GM10248 (cell line): ENCODE measurements at regions not wholly inside any gene's neighbourhood (a gene's known extent, or its start where the extent isn't known, plus 50 kb on each side); places are given as distances from the start of the nearest gene placed in this dataset.

Experiments
- CTCF ChIA-PET: fragments of 300-600 bp; sonication (Branson Sonifier 250); formaldehyde crosslinking; extraction: SDS; loops from one replicate; lab custom pipeline; 2021; ENCODE audit warnings: antibody characterized with exemption; lab: Yijun Ruan, JAX
- POLR2A ChIA-PET: fragments of 350-650 bp; sonication (Branson Sonifier 250); formaldehyde crosslinking; extraction: SDS; loops from one replicate; lab custom pipeline; 2020; ENCODE audit warnings: antibody characterized with exemption; lab: Yijun Ruan, JAX
- DNase-seq: peaks from one replicate; pipeline ENCODE4 v3.0.0; 2012; ENCODE audit errors: extremely low spot score
- CTCF ChIP-seq: IDR thresholded peaks from 2 replicates; pipeline ENCODE4 v1.5.1; 2012; ENCODE audit warnings: mild to moderate bottlenecking, low read depth; ENCODE audit errors: extremely low read depth, missing control alignments, control extremely low read depth

GRCh38 chr10:35749230-35749629 lies 107.1 kb upstream of the FZD8 start:
- ChIA-PET POLR2A (no interaction called here), CTCF (no interaction called here)
- TF ChIP-seq CTCF: no peak
- no peak for DNase-seq

- no peak for TF ChIP-seq CTCF
- POLR2A ChIA-PET: no interaction called here
- DNase-seq: no peak
- CTCF ChIA-PET: interaction anchor here (0.9 to 1.3 kb wide), 2 partner anchors 9 to 22 kb away, joined by 3 read pairs; no protein-coding TSS in a partner anchor
Observed at GRCh38 chr10:35745617-35746403, 103.7 kb upstream of the FZD8 start.

GRCh38 chr10:35743851-35744250 lies 101.8 kb upstream of the FZD8 start:
- POLR2A ChIA-PET: no interaction called here
- CTCF ChIA-PET: interaction anchor here (1.4 kb wide), 1 partner anchor 26 kb away, joined by 4 read pairs; no protein-coding TSS in a partner anchor
- no peak for TF ChIP-seq CTCF
- DNase-seq: no peak

GRCh38 chr10:35743351-35743750 lies 101.3 kb upstream of the FZD8 start:
- TF ChIP-seq CTCF: no peak
- CTCF ChIA-PET: interaction anchor here (1.4 kb wide), 1 partner anchor 27 kb away, joined by 4 read pairs; no protein-coding TSS in a partner anchor
- POLR2A ChIA-PET: no interaction called here
- DNase-seq: no peak

- POLR2A ChIA-PET: no interaction called here
- CTCF ChIA-PET: interaction anchor here (1.0 to 1.3 kb wide), 2 partner anchors 12 to 13 kb away, joined by 3 read pairs; no protein-coding TSS in a partner anchor
- DNase-seq: no peak
- no peak for TF ChIP-seq CTCF
Observed at GRCh38 chr10:35739998-35740397, 97.9 kb upstream of the FZD8 start.

GRCh38 chr10:35735412-35735811 lies 93.3 kb upstream of the FZD8 start:
- no peak for TF ChIP-seq CTCF
- ChIA-PET CTCF (no interaction called here), POLR2A (no interaction called here)
- DNase-seq: no peak
